HCT116 (cell line): ENCODE measurements at regions not wholly inside any gene's neighbourhood (a gene's known extent, or its start where the extent isn't known, plus 50 kb on each side); places are given as distances from the start of the nearest gene placed in this dataset.

ENCODE experiments used
- ATAC-seq: fragments of 200-7000 bp; cut with Tn5 transposase; 2 replicates; pipeline ENCODE4 v1.9.1; 2020; ENCODE audit warnings: mild to moderate bottlenecking, moderate library complexity
- BruUV-seq: library from RNA; stranded (reverse); fragments of 400-500 nt; replicated peaks from 2 replicates; lab custom pipeline; 2021; lab: Mats Ljungman, UMichigan
- CTCF ChIA-PET: fragments of 300-600 bp; sonication (Branson Sonifier 250); formaldehyde crosslinking; loops from one replicate; lab custom pipeline; 2021; ENCODE audit warnings: antibody characterized with exemption; lab: Charles Lee
- POLR2A ChIA-PET: fragments of 300-600, 350-600 bp; sonication (Branson Sonifier 250); formaldehyde crosslinking; loops from one replicate; lab custom pipeline; 2021; ENCODE audit warnings: antibody characterized with exemption; lab: Charles Lee
- RAD21 ChIA-PET, 2 experiments: fragments of 300-600 bp; sonication (Branson Sonifier 250); formaldehyde crosslinking; loops; one replicate each; lab custom pipeline; 2023; ENCODE audit warnings: low total read pairs in 2 of 2; ENCODE audit not compliant: uncharacterized antibody in 2 of 2, unreplicated experiment in 2 of 2, low non-redundant PET in 1 of 2; lab: Charles Lee
- DNase-seq: peaks from one replicate; pipeline ENCODE4 v3.0.0-alpha.2; 2010; ENCODE audit warnings: low read depth, low spot score
- H2AFZ ChIP-seq: fragments of 200-600 bp; shearing (Covaris generic), sonication (generic); 2 replicates; pipeline ENCODE4 v1.6.1; 2017; ENCODE audit warnings: low read depth, mixed run types, mixed read lengths, antibody characterized with exemption, low read length; ENCODE audit not compliant: poor library complexity, severe bottlenecking
- H3K27ac ChIP-seq: 2 replicates; pipeline ENCODE4 v1.5.1; 2012; ENCODE audit warnings: low read depth, low read length
- H3K27me3 ChIP-seq: fragments of 200-600 bp; sonication (generic); 2 replicates; pipeline ENCODE4 v1.6.1; 2016; ENCODE audit warnings: mixed run types, low read length, mixed read lengths; ENCODE audit not compliant: insufficient read depth
- H3K36me3 ChIP-seq, 2 experiments: fragments of 200-500 bp in 1 of 2; fragments of 200-600 bp in 1 of 2; sonication (Bioruptor generic) in 1 of 2; sonication (generic) in 1 of 2; 2 replicates each; pipeline versions ENCODE4 v1.5.1 to v1.6.1; 2014 to 2016; ENCODE audit warnings: low read length in 2 of 2, inconsistent platforms in 1 of 2, mixed read lengths in 1 of 2, mixed run types in 1 of 2; ENCODE audit not compliant: insufficient read depth in 2 of 2, control insufficient read depth in 1 of 2
- H3K4me1 ChIP-seq, 2 experiments: fragments of 200-600 bp in 1 of 2; sonication (generic) in 1 of 2; 2 replicates each; pipeline versions ENCODE4 v1.5.1 to v1.6.1; 2012 to 2017; ENCODE audit warnings: low read length in 2 of 2, inconsistent platforms in 1 of 2, mild to moderate bottlenecking in 1 of 2, mixed read lengths in 1 of 2, mixed run types in 1 of 2, moderate library complexity in 1 of 2; ENCODE audit not compliant: insufficient read depth in 2 of 2, control insufficient read depth in 1 of 2
- H3K4me2 ChIP-seq: fragments of 200-600 bp; sonication (generic); 2 replicates; pipeline ENCODE4 v1.6.1; 2017; ENCODE audit warnings: mixed run types, low read length, mixed read lengths
- H3K4me3 ChIP-seq, 2 experiments: fragments of 200-600 bp in 1 of 2; sonication (generic) in 1 of 2; replicated peaks in 1 of 2; 2 replicates each; pipeline ENCODE4 v1.5.1; 2011 to 2016; ENCODE audit warnings: low read length in 2 of 2, control low read depth in 1 of 2, low read depth in 1 of 2, mild to moderate bottlenecking in 1 of 2, mixed read lengths in 1 of 2, mixed run types in 1 of 2
- H3K79me2 ChIP-seq: fragments of 200-600 bp; sonication (generic); 2 replicates; pipeline ENCODE4 v1.6.1; 2017; ENCODE audit warnings: mild to moderate bottlenecking, mixed run types, low read length, moderate library complexity, mixed read lengths; ENCODE audit not compliant: insufficient read depth
- H3K9ac ChIP-seq: fragments of 200-600 bp; sonication (generic); 2 replicates; pipeline ENCODE4 v1.6.1; 2016; ENCODE audit warnings: low read length, mixed read lengths
- H3K9me2 ChIP-seq: fragments of 200-600 bp; sonication (generic), shearing (Covaris generic); 2 replicates; pipeline ENCODE4 v1.6.1; 2017; ENCODE audit warnings: mixed run types, mild to moderate bottlenecking, moderate library complexity; ENCODE audit not compliant: insufficient read depth
- H3K9me3 ChIP-seq, 2 experiments: fragments of 200-500 bp in 1 of 2; fragments of 200-600 bp in 1 of 2; sonication (Bioruptor generic) in 1 of 2; sonication (generic) in 1 of 2; 2 replicates each; pipeline ENCODE4 v1.6.1; 2014 to 2017; ENCODE audit warnings: low read length in 2 of 2, mixed read lengths in 2 of 2, inconsistent platforms in 1 of 2, low read depth in 1 of 2, mild to moderate bottlenecking in 1 of 2, mixed run types in 1 of 2, moderate library complexity in 1 of 2; ENCODE audit not compliant: control insufficient read depth in 1 of 2, insufficient read depth in 1 of 2
- H4K20me1 ChIP-seq: fragments of 200-600 bp; sonication (generic), shearing (Covaris generic); 2 replicates; pipeline ENCODE4 v1.6.1; 2017; ENCODE audit warnings: mixed run types, mild to moderate bottlenecking, moderate library complexity; ENCODE audit not compliant: insufficient read depth
- CBX3 ChIP-seq: IDR thresholded peaks from 2 replicates; pipeline ENCODE4 v1.6.1; 2012; ENCODE audit warnings: low read depth
- CEBPB ChIP-seq: IDR thresholded peaks from 2 replicates; pipeline ENCODE4 v1.6.1; 2012; ENCODE audit warnings: low read depth
- EGR1 ChIP-seq: IDR thresholded peaks from 2 replicates; pipeline ENCODE4 v1.6.1; 2012; ENCODE audit warnings: low read depth
- ELF1 ChIP-seq: IDR thresholded peaks from 2 replicates; pipeline ENCODE4 v1.6.1; 2012; ENCODE audit warnings: low read depth, borderline replicate concordance
- EZH2phosphoT487 ChIP-seq: fragments of 200-600 bp; IDR thresholded peaks from 2 replicates; pipeline ENCODE4 v1.6.1; 2018; ENCODE audit warnings: antibody characterized with exemption, borderline replicate concordance
- JUND ChIP-seq: IDR thresholded peaks from 2 replicates; pipeline ENCODE4 v1.6.1; 2012
- POLR2AphosphoS5 ChIP-seq: IDR thresholded peaks from 2 replicates; pipeline ENCODE4 v1.6.1; 2011; ENCODE audit warnings: mild to moderate bottlenecking, low read depth, low read length, moderate library complexity
- SRF ChIP-seq: IDR thresholded peaks from 2 replicates; pipeline ENCODE4 v1.6.1; 2012; ENCODE audit warnings: low read depth
- YY1 ChIP-seq: IDR thresholded peaks from 2 replicates; pipeline ENCODE4 v1.6.1; 2011; ENCODE audit warnings: low read length, low read depth, moderate library complexity, mild to moderate bottlenecking; ENCODE audit not compliant: insufficient replicate concordance; ENCODE audit errors: extremely low read depth
- intact Hi-C: fragments of 100-400 bp; cut with micrococcal nuclease; formaldehyde crosslinking; loops from 2 replicates; pipeline ENCODE4 v1.10.0; 2022
- TF ChIP-seq, protein P1 (sequence below): IDR thresholded peaks from 2 replicates; pipeline ENCODE4 v1.6.1; 2012
- TF ChIP-seq, protein P2 (sequence below): IDR thresholded peaks from 2 replicates; pipeline ENCODE4 v1.6.1; 2012

DNA sequence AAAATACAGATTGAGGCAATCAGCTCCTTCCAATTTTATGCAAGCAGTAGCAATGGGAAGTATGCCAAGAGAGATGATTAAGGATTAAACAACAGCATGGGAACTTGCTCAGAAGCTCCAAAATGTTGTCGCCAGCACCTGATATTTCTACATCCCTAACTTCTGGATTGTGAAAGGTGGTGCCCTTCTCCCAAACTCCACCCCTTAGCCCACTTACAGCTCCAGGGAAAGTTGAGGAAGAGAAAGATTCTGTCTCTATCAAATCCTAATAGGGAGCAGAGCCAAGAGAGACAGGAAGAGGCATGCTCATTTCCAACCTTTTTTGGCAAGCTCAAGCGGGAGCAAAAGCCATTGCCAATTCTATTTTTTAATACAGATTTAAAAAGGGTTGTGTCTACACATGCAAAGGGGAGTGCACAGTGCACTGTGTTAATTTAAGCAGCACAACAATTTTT, 92.4 kb upstream of the NR3C1 start:
- POLR2A ChIA-PET: no interaction called here
- intact Hi-C loops: no loop called here
- BruUV-seq: no TSS peak
- Histone ChIP-seq H4K20me1 (no peaks in the 10 kb centered on the region), H3K79me2 (no peaks in the 10 kb centered on the region), H2AFZ (no peak overlapping the region), H3K9me2 (no peaks in the 10 kb centered on the region), H3K9me3 (no peaks in the 10 kb centered on the region), H3K4me3 (no peak overlapping the region), H3K27me3 (no peaks in the 10 kb centered on the region), H3K4me1 (0 out of 4 replicates have a peak, but pooled peaks cover 0 to 6% of the 10 kb centered on the region in 2 experiments), H3K27ac (no peak overlapping the region), H3K36me3 (no peaks in the 10 kb centered on the region), H3K9ac (no peak overlapping the region), H3K4me2 (no peak overlapping the region)
- ATAC-seq (no peak), DNase-seq (no peak)
- CTCF ChIA-PET: no interaction called here
- RAD21 ChIA-PET: no interaction called here
- TF ChIP-seq YY1: no peak
- TF ChIP-seq, protein P1, sequence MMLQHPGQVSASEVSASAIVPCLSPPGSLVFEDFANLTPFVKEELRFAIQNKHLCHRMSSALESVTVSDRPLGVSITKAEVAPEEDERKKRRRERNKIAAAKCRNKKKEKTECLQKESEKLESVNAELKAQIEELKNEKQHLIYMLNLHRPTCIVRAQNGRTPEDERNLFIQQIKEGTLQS: no peak
- TF ChIP-seq ELF1: no peak
- TF ChIP-seq CBX3: no peak
- TF ChIP-seq, protein P2, sequence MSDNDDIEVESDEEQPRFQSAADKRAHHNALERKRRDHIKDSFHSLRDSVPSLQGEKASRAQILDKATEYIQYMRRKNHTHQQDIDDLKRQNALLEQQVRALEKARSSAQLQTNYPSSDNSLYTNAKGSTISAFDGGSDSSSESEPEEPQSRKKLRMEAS: no peak
- no peak for TF ChIP-seq SRF
- TF ChIP-seq EGR1: no peak
- no peak for TF ChIP-seq JUND
- no peak for TF ChIP-seq POLR2AphosphoS5

DNA sequence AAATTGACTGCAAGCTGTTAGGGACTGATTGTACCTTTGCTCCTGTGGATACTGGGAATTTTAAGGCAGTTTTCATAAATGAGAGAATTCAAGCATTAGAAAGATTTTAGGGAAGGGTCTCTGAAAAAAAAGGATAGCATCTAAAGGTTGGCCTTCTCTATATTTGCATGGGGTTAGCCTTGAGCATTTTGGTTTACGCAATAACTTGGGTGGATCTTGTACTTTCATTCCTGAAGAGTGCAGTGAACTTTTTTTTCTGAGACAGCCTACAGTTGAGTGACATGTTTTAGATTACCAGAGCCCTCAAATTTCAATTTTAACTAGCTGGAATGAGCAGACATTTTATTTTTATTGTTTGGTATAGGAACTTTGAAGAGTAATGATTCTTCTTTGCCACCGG, 91.6 kb upstream of the NR3C1 start:
- no TSS peak for BruUV-seq
- H3K9ac ChIP-seq: no peak overlapping the region
- H2AFZ ChIP-seq: no peak overlapping the region
- H3K4me1 ChIP-seq: 0 out of 4 replicates have a peak, but pooled peaks cover 0 to 6% of the 10 kb centered on the region in 2 experiments
- ATAC-seq (no peak), DNase-seq (no peak)
- H4K20me1 ChIP-seq: no peaks in the 10 kb centered on the region
- intact Hi-C loops: no loop called here
- H3K27me3 ChIP-seq: no peaks in the 10 kb centered on the region
- no peaks in the 10 kb centered on the region for H3K9me2 ChIP-seq
- ChIA-PET POLR2A (no interaction called here), RAD21 (no interaction called here), CTCF (no interaction called here)
- no peak overlapping the region for H3K4me2 ChIP-seq
- no peaks in the 10 kb centered on the region for H3K9me3 ChIP-seq
- H3K27ac ChIP-seq: no peak overlapping the region
- H3K4me3 ChIP-seq: no peak overlapping the region
- TF ChIP-seq EZH2phosphoT487 (no peak), EGR1 (no peak), CEBPB (no peak)
- H3K36me3 ChIP-seq: no peaks in the 10 kb centered on the region
- no peaks in the 10 kb centered on the region for H3K79me2 ChIP-seq
